ENCODE measurements at regions not wholly inside any gene's neighbourhood (a gene's known extent, or its start where the extent isn't known, plus 50 kb on each side); places are given as distances from the start of the nearest gene placed in this dataset.

GRCh38 chr3:36215241-36215640 is 165.1 kb upstream of the STAC start:
- in situ Hi-C loops (cut with MboI; ENCODE audit: low pct_unique_long_range_greater_than_20kb, low sequenced_read_pairs, unreplicated experiment), result no loop called here
- DNase-seq (ENCODE audit: low spot score), result no peak
- TF ChIP-seq, protein P1, sequence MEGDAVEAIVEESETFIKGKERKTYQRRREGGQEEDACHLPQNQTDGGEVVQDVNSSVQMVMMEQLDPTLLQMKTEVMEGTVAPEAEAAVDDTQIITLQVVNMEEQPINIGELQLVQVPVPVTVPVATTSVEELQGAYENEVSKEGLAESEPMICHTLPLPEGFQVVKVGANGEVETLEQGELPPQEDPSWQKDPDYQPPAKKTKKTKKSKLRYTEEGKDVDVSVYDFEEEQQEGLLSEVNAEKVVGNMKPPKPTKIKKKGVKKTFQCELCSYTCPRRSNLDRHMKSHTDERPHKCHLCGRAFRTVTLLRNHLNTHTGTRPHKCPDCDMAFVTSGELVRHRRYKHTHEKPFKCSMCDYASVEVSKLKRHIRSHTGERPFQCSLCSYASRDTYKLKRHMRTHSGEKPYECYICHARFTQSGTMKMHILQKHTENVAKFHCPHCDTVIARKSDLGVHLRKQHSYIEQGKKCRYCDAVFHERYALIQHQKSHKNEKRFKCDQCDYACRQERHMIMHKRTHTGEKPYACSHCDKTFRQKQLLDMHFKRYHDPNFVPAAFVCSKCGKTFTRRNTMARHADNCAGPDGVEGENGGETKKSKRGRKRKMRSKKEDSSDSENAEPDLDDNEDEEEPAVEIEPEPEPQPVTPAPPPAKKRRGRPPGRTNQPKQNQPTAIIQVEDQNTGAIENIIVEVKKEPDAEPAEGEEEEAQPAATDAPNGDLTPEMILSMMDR (IDR thresholded peaks at IDR 0.05; ENCODE audit: extremely low read depth, insufficient read depth, missing control alignments), result no peak

GRCh38 chr3:36219398-36219797 is 160.9 kb upstream of the STAC start:
- in situ Hi-C loops (cut with MboI; ENCODE audit: low pct_unique_long_range_greater_than_20kb, low sequenced_read_pairs, unreplicated experiment), result no loop called here
- DNase-seq (ENCODE audit: low spot score), result no peak
- TF ChIP-seq, protein P1 (IDR thresholded peaks at IDR 0.05; ENCODE audit: extremely low read depth, insufficient read depth, missing control alignments), result no peak

DNA sequence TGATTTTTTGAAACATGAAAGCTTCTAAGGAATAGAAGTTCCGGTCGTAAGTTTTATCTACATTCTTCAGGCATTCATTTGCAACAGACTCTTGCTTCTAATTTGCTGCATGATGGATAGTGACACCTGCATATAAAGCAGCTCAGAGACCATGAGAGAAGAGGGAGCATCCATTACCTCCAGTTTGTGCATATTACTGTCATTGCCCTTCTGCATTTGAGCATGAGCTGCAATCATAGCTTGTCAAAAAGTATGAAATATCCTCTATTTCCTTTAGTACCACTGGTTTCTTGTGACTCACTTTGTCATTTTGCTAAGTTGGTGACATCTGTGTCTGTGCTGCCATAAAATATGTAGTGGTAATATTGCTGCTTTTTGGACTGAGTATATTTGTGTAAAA is 160.1 kb upstream of the STAC start:
- TF ChIP-seq, protein P1 (IDR thresholded peaks at IDR 0.05; ENCODE audit: extremely low read depth, insufficient read depth, missing control alignments), result no peak
- no peak for DNase-seq (ENCODE audit: low spot score)
- in situ Hi-C loops (cut with MboI; ENCODE audit: low pct_unique_long_range_greater_than_20kb, low sequenced_read_pairs, unreplicated experiment), result no loop called here

DNA sequence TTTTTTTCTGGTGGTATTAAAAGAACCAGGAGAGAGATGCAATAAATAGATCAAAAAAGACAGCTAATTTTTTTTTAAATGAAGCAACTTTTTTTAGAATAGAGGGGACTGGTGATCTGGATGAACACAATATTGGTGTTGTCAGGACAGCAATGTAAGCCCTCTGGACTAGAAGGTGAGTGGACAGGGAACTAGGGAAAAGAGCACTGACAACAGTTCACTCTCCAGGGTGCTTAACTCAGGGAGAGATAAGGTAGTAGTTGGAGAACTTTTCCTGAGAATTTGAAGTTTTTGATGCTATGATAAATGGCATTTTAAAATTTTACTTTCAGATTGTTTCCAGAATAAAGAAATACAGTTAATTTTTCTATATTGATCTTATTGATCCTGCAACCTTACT is 158.3 kb upstream of the STAC start:
- in situ Hi-C loops (cut with MboI; ENCODE audit: low pct_unique_long_range_greater_than_20kb, low sequenced_read_pairs, unreplicated experiment), result no loop called here
- TF ChIP-seq, protein P1 (IDR thresholded peaks at IDR 0.05; ENCODE audit: extremely low read depth, insufficient read depth, missing control alignments), result no peak
- DNase-seq (ENCODE audit: low spot score), result no peak

GRCh38 chr3:36227980-36228379 is 152.3 kb upstream of the STAC start:
- DNase-seq (ENCODE audit: low spot score), result no peak
- in situ Hi-C loops (cut with MboI; ENCODE audit: low pct_unique_long_range_greater_than_20kb, low sequenced_read_pairs, unreplicated experiment), result no loop called here
- TF ChIP-seq, protein P1 (IDR thresholded peaks at IDR 0.05; ENCODE audit: extremely low read depth, insufficient read depth, missing control alignments), result no peak

- TF ChIP-seq, protein P1 (IDR thresholded peaks at IDR 0.05; ENCODE audit: extremely low read depth, insufficient read depth, missing control alignments), result no peak
- no peak for DNase-seq (ENCODE audit: low spot score)
- in situ Hi-C loops (cut with MboI; ENCODE audit: low pct_unique_long_range_greater_than_20kb, low sequenced_read_pairs, unreplicated experiment), result no loop called here
Observed at GRCh38 chr3:36229496-36229895, 150.8 kb upstream of the STAC start.
